Kidney (tissue), 13 donors: ENCODE measurements at regions not wholly inside any gene's neighbourhood (a gene's known extent, or its start where the extent isn't known, plus 50 kb on each side); places are given as distances from the start of the nearest gene placed in this dataset.

ENCODE experiments used
- DNase-seq, 5 donors: peaks; one replicate each; pipeline ENCODE4 v3.0.0-alpha.2; 2013 to 2020
- FAIRE-seq: peaks from 2 replicates; lab custom pipeline; 2012; peaks lifted over from hg19 to GRCh38; lab: Jason Lieb, UNC
- H3K27ac ChIP-seq, 2 donors: one replicate each; pipeline ENCODE4 v1.7.0; 2013; ENCODE audit warnings: low read depth in 2 of 2, low read length in 2 of 2, inconsistent platforms in 1 of 2
- H3K27me3 ChIP-seq: one replicate; pipeline ENCODE4 v1.7.1; 2013; ENCODE audit warnings: low read length, inconsistent platforms; ENCODE audit not compliant: control insufficient read depth, insufficient read depth
- H3K36me3 ChIP-seq, 3 donors: one replicate each; pipeline versions ENCODE4 v1.7.0 to v1.7.1; 2013; ENCODE audit warnings: low read length in 3 of 3, control low read depth in 1 of 3, inconsistent platforms in 1 of 3; ENCODE audit not compliant: insufficient read depth in 3 of 3, control insufficient read depth in 2 of 3
- H3K4me1 ChIP-seq, 3 donors: one replicate each; pipeline versions ENCODE4 v1.7.0 to v1.7.1; 2013; ENCODE audit warnings: low read length in 3 of 3, inconsistent platforms in 1 of 3, low read depth in 1 of 3; ENCODE audit not compliant: control insufficient read depth in 2 of 3, insufficient read depth in 2 of 3
- H3K4me3 ChIP-seq, 3 donors: one replicate each; pipeline versions ENCODE4 v1.7.0 to v1.8.1; 2013; ENCODE audit warnings: low read length in 3 of 3, control low read depth in 1 of 3, inconsistent platforms in 1 of 3
- H3K9ac ChIP-seq, 3 donors: one replicate each; pipeline versions ENCODE4 v1.7.0 to v1.7.1; 2013; ENCODE audit warnings: low read length in 3 of 3, control low read depth in 1 of 3, inconsistent platforms in 1 of 3
- H3K9me3 ChIP-seq, 3 donors: one replicate each; pipeline versions ENCODE4 v1.7.0 to v1.7.1; 2013; ENCODE audit warnings: low read length in 3 of 3, control low read depth in 1 of 3, inconsistent platforms in 1 of 3; ENCODE audit not compliant: control insufficient read depth in 2 of 3, insufficient read depth in 1 of 3
- CTCF ChIP-seq: IDR thresholded peaks from 3 replicates; pipeline ENCODE4 v1.5.1; 2012; ENCODE audit warnings: mild to moderate bottlenecking, moderate library complexity, borderline replicate concordance; ENCODE audit not compliant: insufficient read depth; ENCODE audit errors: extremely low read depth
- intact Hi-C: fragments of 100-400 bp; cut with DNase I; formaldehyde crosslinking; loops from one replicate; pipeline ENCODE4 v1.11.1; 2022
- donor health status: control.
- donor health status: control.
- donor health status: control.
- donor health status: control.
- donor health status: control.
- donor health status: DM: yes; HTN: yes; CAD: no.
- donor health status: Normal renal cell carcinoma (clear cell type).

DNA sequence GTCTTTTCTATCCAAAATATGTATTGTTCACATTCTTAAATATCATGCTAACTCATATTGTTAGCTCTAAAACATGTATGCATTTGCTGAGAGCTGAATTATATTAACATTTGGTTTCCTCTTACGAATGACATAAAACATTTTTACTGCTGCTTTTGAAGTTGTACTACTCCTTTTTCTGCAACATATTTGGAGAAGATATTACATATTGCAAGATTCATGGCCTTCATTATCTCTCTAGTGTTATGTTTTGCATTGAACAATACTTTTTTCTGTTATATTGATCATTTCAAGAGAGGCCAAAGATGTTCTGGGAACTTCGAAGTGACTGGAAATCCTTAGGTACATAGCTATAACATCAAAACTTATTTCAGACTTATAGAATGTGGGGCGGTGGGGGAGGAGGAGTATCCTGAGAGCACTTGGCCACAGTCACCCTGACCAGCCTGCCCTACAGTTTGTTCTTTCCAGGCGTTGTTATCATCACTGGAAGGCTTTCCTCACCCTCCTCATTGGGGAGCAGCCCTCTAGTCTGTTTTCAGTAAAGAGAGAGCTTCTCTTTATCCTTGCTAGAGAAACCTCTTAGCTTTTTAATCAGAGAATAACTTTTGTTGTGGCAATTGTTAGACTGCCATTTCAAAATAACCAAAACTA, 868.6 kb downstream of the OTOL1 start:
- no peak overlapping the region for H3K4me3 ChIP-seq
- no peak for TF ChIP-seq CTCF
- intact Hi-C loops: no loop called here
- H3K4me1 ChIP-seq: no peaks in the 10 kb centered on the region
- no peaks in the 10 kb centered on the region for H3K36me3 ChIP-seq
- no peak overlapping the region for H3K9ac ChIP-seq
- H3K9me3 ChIP-seq: no peaks in the 10 kb centered on the region
- DNase-seq (peak in 1 of 5 donors; percentile 12), FAIRE-seq (no peak)
- no peaks in the 10 kb centered on the region for H3K27me3 ChIP-seq
- no peak overlapping the region for H3K27ac ChIP-seq

GRCh38 chr3:162366166-162366766, 869.7 kb downstream of the OTOL1 start:
- H3K27me3 ChIP-seq: no peaks in the 10 kb centered on the region
- no peak overlapping the region for H3K4me3 ChIP-seq
- no peak overlapping the region for H3K9ac ChIP-seq
- intact Hi-C loops: no loop called here
- DNase-seq: no peak
- FAIRE-seq: no peak
- TF ChIP-seq CTCF: no peak
- no peaks in the 10 kb centered on the region for H3K4me1 ChIP-seq
- H3K27ac ChIP-seq: no peak overlapping the region
- H3K9me3 ChIP-seq: no peaks in the 10 kb centered on the region
- H3K36me3 ChIP-seq: no peaks in the 10 kb centered on the region

DNA sequence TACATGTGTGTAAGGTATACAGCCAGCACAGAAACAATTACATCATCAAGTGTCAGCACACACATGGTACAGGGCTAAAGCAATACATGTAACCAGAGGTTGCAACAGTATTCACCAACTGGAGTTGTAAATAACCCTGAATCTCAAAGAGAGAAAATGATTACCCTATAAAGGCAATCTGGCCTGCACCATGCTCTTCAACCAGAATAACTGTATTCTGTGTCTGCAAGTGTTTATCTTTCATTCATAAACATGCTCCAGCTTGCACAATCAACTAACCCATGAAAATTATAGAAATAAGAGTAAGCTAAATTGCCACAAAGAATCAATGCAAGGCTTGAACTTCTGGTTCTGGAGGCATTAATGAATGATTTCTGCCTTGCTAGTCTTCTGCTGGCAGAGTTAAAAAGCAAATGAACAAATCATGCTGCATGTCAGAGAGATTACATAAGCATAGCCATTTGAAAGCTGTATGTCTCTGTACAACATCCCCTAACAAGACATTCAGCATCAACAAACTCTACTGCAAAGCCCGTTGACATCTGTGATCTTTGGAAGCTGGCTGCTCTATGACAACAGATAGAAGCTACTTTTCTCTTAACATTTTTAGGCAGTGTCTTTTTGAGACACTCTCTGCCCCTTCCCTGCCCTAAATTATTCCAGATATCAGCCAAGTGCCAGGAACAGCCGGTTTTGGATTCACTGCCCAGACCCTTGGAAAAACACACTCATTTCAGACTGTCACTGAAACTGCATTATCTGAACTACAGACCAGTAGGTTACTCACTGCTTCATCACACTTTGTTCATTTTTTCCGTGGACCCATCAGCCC, 871.0 kb downstream of the OTOL1 start:
- Histone ChIP-seq H3K4me1 (no peaks in the 10 kb centered on the region), H3K9me3 (no peaks in the 10 kb centered on the region), H3K36me3 (no peaks in the 10 kb centered on the region), H3K27ac (no peak overlapping the region), H3K9ac (no peak overlapping the region), H3K27me3 (no peaks in the 10 kb centered on the region), H3K4me3 (no peak overlapping the region)
- TF ChIP-seq CTCF: no peak
- intact Hi-C loops: no loop called here
- FAIRE-seq (no peak), DNase-seq (no peak)
